ENCODE measurements at regions not wholly inside any gene's neighbourhood (a gene's known extent, or its start where the extent isn't known, plus 50 kb on each side); places are given as distances from the start of the nearest gene placed in this dataset.

GRCh38 chr15:69980341-69981059 is 117.2 kb downstream of the TLE3 start:
- no peaks in the 10 kb centered on the region for H3K36me3 ChIP-seq (ENCODE audit: insufficient read depth, low read length)
- H3K27ac ChIP-seq (ENCODE audit: low read depth, low read length, poor library complexity, severe bottlenecking), result peak overlapping the region; percentile 98
- no peaks in the 10 kb centered on the region for H3K9me2 ChIP-seq (ENCODE audit: low read depth, low read length)
- peak overlapping the region; percentile 32 for H3K4me3 ChIP-seq (ENCODE audit: low read depth, low read length, poor library complexity, severe bottlenecking)
- no peaks in the 10 kb centered on the region for H3K27me3 ChIP-seq (ENCODE audit: insufficient read depth, low read length)
- H2AFZ ChIP-seq (ENCODE audit: low read length), result no peak overlapping the region
- peak overlapping the region; percentile 64 for H3K4me2 ChIP-seq (ENCODE audit: low read length)
- no peaks in the 10 kb centered on the region for H3F3A ChIP-seq (ENCODE audit: insufficient read depth, low read length)
- H3K9ac ChIP-seq (ENCODE audit: low read length), result peak overlapping the region; percentile 61
- TF ChIP-seq CTCF (IDR thresholded peaks at IDR 0.05; ENCODE audit: low read length) (peak; percentile 51), EZH2 (IDR thresholded peaks at IDR 0.05; ENCODE audit: borderline replicate concordance, low read length) (no peak)
- H3K9me3 ChIP-seq (ENCODE audit: low read length), result no peaks in the 10 kb centered on the region
- H3K4me1 ChIP-seq (ENCODE audit: insufficient read depth, low read length, severe bottlenecking), result peaks cover 59% of the 10 kb centered on the region
- H4K20me1 ChIP-seq (ENCODE audit: insufficient read depth, low read length), result no peaks in the 10 kb centered on the region
- no peaks in the 10 kb centered on the region for H3K79me2 ChIP-seq (ENCODE audit: insufficient read depth, low read length)

GRCh38 chr15:69982037-69982436 is 115.7 kb downstream of the TLE3 start:
- peak overlapping the region; percentile 61; the same call in 1 of the 2 replicates for H3K9ac ChIP-seq (ENCODE audit: low read length)
- peak overlapping the region; percentile 98 for H3K27ac ChIP-seq (ENCODE audit: low read depth, low read length, poor library complexity, severe bottlenecking)
- H4K20me1 ChIP-seq (ENCODE audit: insufficient read depth, low read length), result no peaks in the 10 kb centered on the region
- no peaks in the 10 kb centered on the region for H3K27me3 ChIP-seq (ENCODE audit: insufficient read depth, low read length)
- H3K79me2 ChIP-seq (ENCODE audit: insufficient read depth, low read length), result no peaks in the 10 kb centered on the region
- no peak overlapping the region for H2AFZ ChIP-seq (ENCODE audit: low read length)
- no peaks in the 10 kb centered on the region for H3K9me3 ChIP-seq (ENCODE audit: low read length)
- no peaks in the 10 kb centered on the region for H3K36me3 ChIP-seq (ENCODE audit: insufficient read depth, low read length)
- TF ChIP-seq EZH2 (IDR thresholded peaks at IDR 0.05; ENCODE audit: borderline replicate concordance, low read length), result no peak
- no peak overlapping the region for H3K4me2 ChIP-seq (ENCODE audit: low read length)
- H3K4me3 ChIP-seq (ENCODE audit: low read depth, low read length, poor library complexity, severe bottlenecking), result no peak overlapping the region
- no peaks in the 10 kb centered on the region for H3K9me2 ChIP-seq (ENCODE audit: low read depth, low read length)
- no peaks in the 10 kb centered on the region for H3F3A ChIP-seq (ENCODE audit: insufficient read depth, low read length)
- H3K4me1 ChIP-seq (ENCODE audit: insufficient read depth, low read length, severe bottlenecking), result peaks cover 69% of the 10 kb centered on the region

- Histone ChIP-seq H2AFZ (ENCODE audit: low read length) (no peak overlapping the region), H3K4me3 (ENCODE audit: low read depth, low read length, poor library complexity, severe bottlenecking) (no peak overlapping the region), H3F3A (ENCODE audit: insufficient read depth, low read length) (no peaks in the 10 kb centered on the region), H3K36me3 (ENCODE audit: insufficient read depth, low read length) (no peaks in the 10 kb centered on the region), H3K9ac (ENCODE audit: low read length) (no peak overlapping the region), H4K20me1 (ENCODE audit: insufficient read depth, low read length) (no peaks in the 10 kb centered on the region), H3K27me3 (ENCODE audit: insufficient read depth, low read length) (no peaks in the 10 kb centered on the region), H3K27ac (ENCODE audit: low read depth, low read length, poor library complexity, severe bottlenecking) (peak overlapping the region; percentile 42), H3K9me2 (ENCODE audit: low read depth, low read length) (no peaks in the 10 kb centered on the region), H3K79me2 (ENCODE audit: insufficient read depth, low read length) (no peaks in the 10 kb centered on the region), H3K9me3 (ENCODE audit: low read length) (no peaks in the 10 kb centered on the region), H3K4me1 (ENCODE audit: insufficient read depth, low read length, severe bottlenecking) (peaks cover 75% of the 10 kb centered on the region), H3K4me2 (ENCODE audit: low read length) (no peak overlapping the region)
- TF ChIP-seq CTCF (IDR thresholded peaks at IDR 0.05; ENCODE audit: low read length) (no peak), EZH2 (IDR thresholded peaks at IDR 0.05; ENCODE audit: borderline replicate concordance, low read length) (no peak)
Observed at GRCh38 chr15:69983696-69984265, 113.9 kb downstream of the TLE3 start.
